Urinary bladder (tissue), 3 donors: ENCODE measurements at regions not wholly inside any gene's neighbourhood (a gene's known extent, or its start where the extent isn't known, plus 50 kb on each side); places are given as distances from the start of the nearest gene placed in this dataset.

Source experiments
- DNase-seq: peaks from one replicate; pipeline ENCODE4 v3.0.0-alpha.2; 2015; ENCODE audit errors: extremely low spot score
- H3K27ac ChIP-seq: one replicate; pipeline ENCODE4 v1.5.1; 2013; ENCODE audit warnings: low read depth, mild to moderate bottlenecking, moderate library complexity
- H3K36me3 ChIP-seq: one replicate; pipeline ENCODE4 v1.6.1; 2013; ENCODE audit warnings: mild to moderate bottlenecking, moderate library complexity; ENCODE audit not compliant: insufficient read depth
- H3K4me1 ChIP-seq: one replicate; pipeline ENCODE4 v1.6.1; 2013; ENCODE audit warnings: mild to moderate bottlenecking, moderate library complexity; ENCODE audit not compliant: insufficient read depth
- H3K4me3 ChIP-seq: one replicate; pipeline ENCODE4 v1.5.1; 2013; ENCODE audit warnings: low read depth, low read length
- WGBS: extraction: QIAGEN DNeasy Blood & Tissue Kit; methylation state at CpG from one replicate; pipeline ENCODE4 v1.1.7; 2013; 5-methylcytosine and 5-hydroxymethylcytosine counted together
- donor health status: healthy with polysubstance abuse.
- donor health status: healthy.

DNA sequence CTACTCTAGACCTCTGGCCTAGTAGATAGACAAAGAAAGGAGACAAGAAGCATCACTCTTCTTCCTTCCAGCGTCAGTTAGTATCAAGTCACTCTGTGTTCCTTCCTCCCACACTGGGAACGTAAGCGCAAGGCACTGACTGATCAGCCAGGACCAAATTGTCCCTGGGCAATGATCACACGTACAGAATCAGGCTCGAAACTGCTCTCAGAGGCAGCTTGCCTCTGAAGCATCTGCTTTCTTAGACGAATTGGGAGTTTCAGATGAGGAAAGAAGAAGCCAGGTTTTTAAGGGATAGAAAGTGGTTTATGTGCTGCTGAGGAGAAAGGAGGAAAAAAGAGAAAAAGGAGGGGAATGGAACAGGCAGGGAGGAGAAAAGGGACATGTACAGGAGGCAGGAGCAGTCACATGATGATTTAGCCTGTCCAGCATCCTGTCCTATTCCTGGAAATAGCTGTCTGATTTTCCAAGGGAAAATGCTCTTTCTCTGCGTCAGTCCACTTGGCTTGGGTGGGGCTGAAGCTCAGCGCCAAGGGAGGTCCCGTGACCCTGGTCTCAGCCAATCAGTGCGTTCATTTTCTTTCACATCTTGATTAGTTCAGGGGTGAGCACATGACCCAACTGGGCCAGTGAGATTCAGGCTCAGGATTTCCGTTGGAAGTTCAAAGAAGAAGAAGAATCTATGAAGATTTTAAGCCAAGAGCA lies 102.0 kb upstream of the PRICKLE2 start:
- Histone ChIP-seq H3K4me3 (no peak overlapping the region), H3K36me3 (no peaks in the 10 kb centered on the region), H3K27ac (peak overlapping the region; percentile 66), H3K4me1 (no peaks in the 10 kb centered on the region)
- DNase-seq, result no peak
- WGBS, result 57% methylated on average over 11 of the region's 11 CpGs

DNA sequence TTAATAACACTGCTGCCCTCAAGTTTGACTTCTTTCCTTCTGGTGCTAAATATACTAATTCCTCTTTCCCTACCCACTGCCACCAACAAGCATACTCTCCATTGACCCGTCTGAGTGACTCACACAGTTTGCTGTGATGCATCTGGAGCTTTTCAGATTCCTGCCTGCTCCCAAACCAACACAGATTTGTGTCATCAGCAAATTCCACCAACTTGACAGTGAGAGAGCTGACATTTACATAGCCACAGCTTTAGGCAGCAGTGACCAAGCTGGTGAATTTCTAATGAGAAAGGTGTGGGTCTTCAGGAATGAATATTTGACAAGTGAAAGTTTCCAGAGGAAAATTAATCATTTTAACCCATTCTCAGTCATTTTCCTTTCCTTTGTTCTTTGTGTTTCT lies 96.5 kb upstream of the PRICKLE2 start:
- no peaks in the 10 kb centered on the region for H3K4me1 ChIP-seq
- no peak overlapping the region for H3K27ac ChIP-seq
- 16% methylated on average over 1 of the region's 1 CpG for WGBS
- no peaks in the 10 kb centered on the region for H3K36me3 ChIP-seq
- DNase-seq, result no peak
- H3K4me3 ChIP-seq, result no peak overlapping the region

DNA sequence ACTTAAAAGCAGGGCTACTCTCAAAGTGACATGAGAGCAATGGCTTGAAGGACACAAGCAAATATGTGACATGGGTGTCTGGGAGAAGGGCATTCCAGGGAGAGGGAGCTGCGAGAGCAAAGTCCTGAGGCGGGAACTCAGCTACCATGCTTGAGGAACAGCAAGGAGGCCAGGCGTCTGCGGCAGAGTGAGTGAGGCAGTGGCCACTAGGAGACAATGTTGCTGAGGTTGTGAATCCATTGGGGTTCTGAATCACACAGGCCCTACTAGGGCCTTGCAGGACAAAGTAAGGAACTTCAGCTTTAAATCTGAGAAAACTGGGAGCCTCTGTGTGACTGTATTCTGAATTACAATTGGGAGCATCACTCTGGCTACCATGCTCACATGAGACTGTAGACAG lies 94.1 kb upstream of the PRICKLE2 start:
- DNase-seq, result no peak
- H3K4me1 ChIP-seq, result no peaks in the 10 kb centered on the region
- no peak overlapping the region for H3K27ac ChIP-seq
- H3K4me3 ChIP-seq, result no peak overlapping the region
- H3K36me3 ChIP-seq, result no peaks in the 10 kb centered on the region
- 97% methylated on average over 4 of the region's 4 CpGs for WGBS

DNA sequence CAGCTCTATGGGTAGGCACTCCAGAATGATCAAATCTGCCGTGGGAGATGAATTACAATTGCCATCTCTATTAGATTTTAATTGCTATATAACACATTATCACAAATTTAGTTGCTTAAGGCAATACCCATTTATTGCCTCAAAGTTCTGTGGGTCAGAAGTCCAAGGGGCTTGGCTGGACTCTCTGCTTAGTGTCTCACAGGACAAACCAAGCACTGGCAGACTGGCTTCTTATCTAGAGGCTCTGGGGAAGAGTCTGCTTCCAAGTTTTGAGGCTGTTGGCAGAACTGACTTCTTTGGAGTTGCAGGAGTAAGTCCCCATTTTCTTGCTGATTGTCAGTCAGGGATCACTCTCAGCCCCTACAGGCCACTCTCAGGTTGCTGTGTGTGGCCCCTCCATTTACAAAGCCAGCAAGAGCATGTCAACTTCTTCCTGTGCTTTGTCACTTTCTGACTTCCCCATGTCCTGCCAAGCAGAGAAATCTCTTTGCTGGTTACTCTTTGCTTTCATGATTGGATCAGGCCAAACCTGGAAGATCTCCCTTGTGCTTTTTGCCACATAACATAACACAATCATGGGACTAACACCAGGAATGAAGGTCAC lies 93.5 kb upstream of the PRICKLE2 start:
- WGBS, result 96% methylated on average over 1 of the region's 1 CpG
- H3K36me3 ChIP-seq, result no peaks in the 10 kb centered on the region
- H3K4me1 ChIP-seq, result no peaks in the 10 kb centered on the region
- no peak overlapping the region for H3K4me3 ChIP-seq
- no peak for DNase-seq
- no peak overlapping the region for H3K27ac ChIP-seq

DNA sequence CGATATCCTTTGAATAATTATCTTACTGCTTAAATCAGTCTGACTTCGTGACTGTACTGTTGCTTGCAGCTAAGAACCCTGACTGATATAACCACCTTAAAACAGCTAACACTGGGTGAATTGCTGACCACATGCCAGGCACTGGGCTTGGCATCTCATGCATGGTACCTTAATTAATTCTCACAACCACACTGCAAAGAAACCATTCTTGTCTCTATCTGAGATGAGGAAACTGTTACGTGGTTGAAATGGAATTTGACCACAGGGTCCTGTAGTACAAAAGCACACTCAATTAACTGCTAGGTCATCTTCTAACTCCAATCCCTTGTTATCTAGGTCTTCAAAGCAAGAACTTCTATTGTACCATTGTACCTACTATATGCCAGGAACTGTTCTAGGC lies 92.7 kb upstream of the PRICKLE2 start:
- Histone ChIP-seq H3K4me3 (no peak overlapping the region), H3K27ac (no peak overlapping the region), H3K36me3 (no peaks in the 10 kb centered on the region), H3K4me1 (no peaks in the 10 kb centered on the region)
- no peak for DNase-seq
- 88% methylated on average over 3 of the region's 3 CpGs for WGBS

DNA sequence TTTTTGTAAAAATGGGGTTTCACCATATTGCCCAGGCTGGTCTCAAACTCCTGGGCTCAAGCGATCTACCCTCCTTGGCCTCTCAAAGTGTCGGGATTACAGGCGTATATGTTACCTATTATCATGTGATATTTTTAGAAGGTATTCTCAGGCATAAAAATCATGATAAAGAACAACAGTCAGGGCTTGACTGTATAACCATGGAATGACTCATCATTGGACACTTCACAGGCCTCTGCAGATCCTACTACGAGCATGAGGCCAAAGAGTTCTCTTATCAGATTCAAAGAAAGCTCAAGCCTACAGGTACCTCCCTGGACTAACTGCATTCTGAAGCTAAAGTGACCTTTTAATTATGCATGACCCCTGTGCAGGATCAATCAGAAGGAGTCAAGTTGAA lies 91.7 kb upstream of the PRICKLE2 start:
- WGBS, result 54% methylated on average over 4 of the region's 4 CpGs
- Histone ChIP-seq H3K4me3 (no peak overlapping the region), H3K27ac (no peak overlapping the region)

DNA sequence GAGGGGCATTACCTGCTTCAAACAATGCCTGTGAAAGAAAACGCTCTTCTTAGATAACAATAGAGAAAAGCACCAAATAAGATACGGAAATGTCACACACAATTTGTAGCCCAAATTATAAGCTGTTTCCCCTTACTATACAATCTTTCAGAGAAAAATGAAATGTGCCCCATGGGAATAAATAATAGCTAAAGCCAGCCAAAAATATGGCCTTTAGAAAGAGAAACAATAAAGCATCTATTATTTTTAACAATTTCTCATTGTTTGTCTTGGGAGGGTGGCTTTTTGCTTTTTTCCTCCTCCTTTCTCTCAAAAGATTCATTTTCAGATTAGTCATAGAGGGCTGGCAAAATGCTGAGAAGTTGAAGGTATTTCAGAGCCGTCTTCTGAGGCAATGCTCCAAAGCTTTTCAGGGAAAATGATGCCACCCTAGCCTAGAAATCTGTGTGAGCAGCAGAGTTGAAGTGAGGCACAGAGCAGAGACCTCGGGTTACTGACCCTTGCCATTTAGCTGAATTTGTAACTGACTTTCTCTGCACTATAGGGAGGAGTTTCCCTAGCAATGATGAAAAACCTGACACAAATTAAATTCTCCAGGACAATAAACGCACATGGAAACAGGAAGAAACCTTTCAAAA lies 86.3 kb upstream of the PRICKLE2 start:
- H3K4me3 ChIP-seq, result no peak overlapping the region
- WGBS, result 53% methylated on average over 5 of the region's 5 CpGs

More for the DNA sequence above, 91.7 kb upstream of the PRICKLE2 start:
- Histone ChIP-seq H3K4me1 (no peaks in the 10 kb centered on the region), H3K36me3 (no peaks in the 10 kb centered on the region)
- DNase-seq, result no peak

DNA sequence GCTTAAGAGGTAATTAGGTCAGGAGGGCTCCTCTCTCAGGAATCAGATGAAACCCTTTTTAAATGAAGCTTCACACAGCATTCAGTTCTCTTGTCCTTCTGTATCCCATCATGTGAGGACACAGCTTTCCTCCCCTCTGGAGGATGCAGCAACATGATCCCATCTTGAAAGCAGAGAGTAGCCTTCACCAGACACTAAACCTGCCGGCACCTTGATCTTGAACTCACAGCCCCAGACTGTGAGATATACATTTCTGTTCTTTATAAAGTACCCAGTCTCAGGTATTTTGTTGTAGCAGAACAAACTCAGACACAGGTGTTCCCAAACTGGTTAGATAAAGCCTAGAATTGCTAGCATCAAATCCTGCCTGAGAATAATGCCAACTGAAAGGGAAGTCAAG lies 83.7 kb upstream of the PRICKLE2 start:
- Histone ChIP-seq H3K4me1 (no peaks in the 10 kb centered on the region), H3K27ac (no peak overlapping the region), H3K4me3 (no peak overlapping the region), H3K36me3 (no peaks in the 10 kb centered on the region)
- no peak for DNase-seq
- WGBS, result 94% methylated on average over 1 of the region's 1 CpG

More for the DNA sequence above, 86.3 kb upstream of the PRICKLE2 start:
- H3K36me3 ChIP-seq, result no peaks in the 10 kb centered on the region
- no peak for DNase-seq
- no peak overlapping the region for H3K27ac ChIP-seq
- no peaks in the 10 kb centered on the region for H3K4me1 ChIP-seq

DNA sequence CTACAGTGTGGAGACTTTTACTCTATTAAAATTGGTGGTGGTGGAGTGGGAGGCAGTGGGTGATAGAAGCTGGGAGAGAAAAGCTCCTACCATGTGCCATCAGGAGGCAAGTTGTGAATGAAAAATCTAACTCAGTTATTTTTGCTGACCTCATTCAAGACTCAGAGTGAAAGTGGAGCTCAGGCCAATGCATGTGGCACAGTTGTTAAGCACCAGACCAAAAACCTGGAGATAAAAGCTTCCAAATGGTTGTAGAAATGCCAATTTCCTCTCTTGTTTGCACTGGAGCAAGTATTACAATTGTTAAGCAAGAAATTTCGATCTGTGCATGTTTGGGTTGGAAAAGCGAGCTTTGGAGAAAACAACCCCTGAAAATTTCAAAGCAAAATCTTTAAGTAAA lies 81.5 kb upstream of the PRICKLE2 start:
- Histone ChIP-seq H3K36me3 (no peaks in the 10 kb centered on the region), H3K4me3 (no peak overlapping the region), H3K27ac (no peak overlapping the region), H3K4me1 (no peaks in the 10 kb centered on the region)
- WGBS, result 88% methylated on average over 2 of the region's 2 CpGs
- DNase-seq, result no peak

DNA sequence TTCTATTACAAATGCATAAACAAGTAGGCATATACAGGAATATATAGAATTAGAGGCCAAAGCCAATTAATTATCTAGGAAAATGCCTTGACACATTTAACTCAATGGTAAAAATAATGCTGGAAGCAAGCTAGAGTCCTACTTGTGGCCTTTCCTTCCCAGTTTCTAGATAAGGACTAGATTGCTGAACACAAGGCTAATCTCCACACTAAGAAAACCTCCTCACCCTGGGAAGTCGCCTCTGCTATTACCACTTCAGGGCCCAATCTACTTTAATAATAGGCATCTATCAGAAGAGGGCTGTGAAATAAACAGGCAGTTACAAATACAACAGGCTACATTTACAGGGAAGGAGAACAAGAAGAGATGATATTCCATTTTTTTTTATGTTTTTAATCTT lies 80.5 kb upstream of the PRICKLE2 start:
- DNase-seq, result no peak
- H3K4me1 ChIP-seq, result no peaks in the 10 kb centered on the region
- H3K4me3 ChIP-seq, result no peak overlapping the region
- no peaks in the 10 kb centered on the region for H3K36me3 ChIP-seq
- WGBS, result 91% methylated on average over 1 of the region's 1 CpG
- no peak overlapping the region for H3K27ac ChIP-seq

DNA sequence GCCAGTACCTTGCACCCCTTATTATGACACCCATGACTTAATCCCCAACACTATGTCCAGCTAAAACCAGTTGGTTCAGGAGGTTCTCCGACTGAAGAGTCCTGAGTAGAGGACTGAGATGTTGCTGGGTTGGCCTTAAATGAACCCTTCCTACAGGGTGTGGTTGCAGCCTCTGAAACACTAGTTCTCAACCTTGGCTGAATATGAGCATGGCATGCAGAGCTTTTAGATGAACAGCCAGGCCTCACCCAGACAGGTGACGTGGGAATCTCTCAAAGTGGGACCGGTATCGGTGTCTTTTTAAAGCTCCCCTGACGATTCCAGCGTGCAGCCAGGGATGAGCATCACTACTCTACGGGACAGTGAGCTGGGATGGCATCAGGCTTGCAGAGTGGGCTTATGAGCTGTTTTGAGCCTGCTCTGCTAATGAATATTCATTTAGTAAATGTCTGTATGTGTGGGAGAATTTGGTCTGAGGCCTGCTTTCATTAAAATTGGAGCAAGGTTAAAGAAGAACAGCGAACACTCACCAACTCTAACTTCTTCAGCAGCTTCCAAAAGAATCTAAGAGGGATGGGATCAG lies 79.7 kb upstream of the PRICKLE2 start:
- Histone ChIP-seq H3K4me3 (no peak overlapping the region), H3K27ac (no peak overlapping the region), H3K36me3 (no peaks in the 10 kb centered on the region), H3K4me1 (no peaks in the 10 kb centered on the region)
- no peak for DNase-seq
- WGBS, result 95% methylated on average over 8 of the region's 8 CpGs

DNA sequence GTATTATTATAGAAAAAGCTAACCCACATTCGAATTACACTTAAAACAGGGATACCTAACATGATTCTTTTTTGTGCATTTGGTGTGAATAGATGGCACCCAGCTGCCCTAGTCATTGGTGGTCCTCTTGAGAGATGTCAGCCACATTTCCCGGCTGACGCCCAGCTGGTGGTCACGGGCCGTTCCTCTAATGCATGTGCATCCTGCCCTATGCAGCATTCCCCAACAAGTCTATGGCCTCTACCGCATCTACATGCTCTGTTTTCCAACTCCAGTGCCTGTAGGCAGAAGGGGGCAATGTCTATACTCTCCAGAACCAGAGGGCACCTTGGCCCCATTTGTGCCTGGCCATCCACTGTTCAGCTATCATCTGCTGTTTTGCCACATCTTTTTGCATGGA lies 78.6 kb upstream of the PRICKLE2 start:
- no peaks in the 10 kb centered on the region for H3K36me3 ChIP-seq

DNA sequence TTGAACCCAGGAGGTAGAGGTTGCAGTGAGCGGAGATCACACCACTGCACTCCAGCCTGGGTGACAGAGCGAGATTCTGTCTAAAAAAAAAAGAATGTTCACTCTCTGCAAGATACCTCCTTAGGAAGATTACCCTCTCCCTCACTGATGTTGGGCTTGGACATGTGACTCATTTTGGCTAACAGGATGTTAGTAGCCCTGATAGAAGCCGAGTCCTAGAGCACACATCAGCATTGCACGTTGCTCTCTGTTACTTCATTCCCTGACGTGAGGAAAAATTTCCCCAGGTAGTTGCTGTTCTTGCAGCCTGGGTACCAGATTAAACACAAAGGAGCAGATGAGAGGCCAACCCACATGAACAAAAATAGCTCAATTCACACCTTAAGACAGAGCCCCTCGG lies 78.1 kb upstream of the PRICKLE2 start:
- Histone ChIP-seq H3K27ac (no peak overlapping the region), H3K36me3 (no peaks in the 10 kb centered on the region), H3K4me3 (no peak overlapping the region), H3K4me1 (no peaks in the 10 kb centered on the region)
- DNase-seq, result no peak
- WGBS, result 96% methylated on average over 6 of the region's 6 CpGs

More for the DNA sequence above, 78.6 kb upstream of the PRICKLE2 start:
- Histone ChIP-seq H3K27ac (no peak overlapping the region), H3K4me1 (no peaks in the 10 kb centered on the region), H3K4me3 (no peak overlapping the region)
- no peak for DNase-seq
- WGBS, result 95% methylated on average over 6 of the region's 6 CpGs

DNA sequence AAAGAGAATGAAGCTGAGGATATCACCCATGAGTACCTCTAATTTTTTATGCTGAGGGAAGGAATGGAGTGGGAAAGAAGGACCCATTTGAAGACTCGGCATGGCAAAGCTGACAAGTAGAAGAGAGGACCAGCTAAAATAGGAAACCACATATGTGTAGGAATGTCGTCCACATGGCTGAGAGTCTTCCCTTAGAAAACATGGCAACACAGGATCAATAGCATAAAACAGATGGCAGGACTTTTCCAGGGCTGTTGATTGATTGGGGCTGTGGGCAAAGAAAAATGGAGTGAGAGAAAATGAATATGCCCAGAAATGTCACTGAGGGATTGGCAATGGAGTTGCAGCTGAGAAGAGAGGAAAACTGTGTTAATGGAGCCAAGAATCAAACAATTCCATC lies 76.2 kb upstream of the PRICKLE2 start:
- WGBS, result 75% methylated on average over 2 of the region's 2 CpGs
- no peak overlapping the region for H3K4me3 ChIP-seq
- H3K36me3 ChIP-seq, result no peaks in the 10 kb centered on the region
- no peaks in the 10 kb centered on the region for H3K4me1 ChIP-seq
- DNase-seq, result no peak
- no peak overlapping the region for H3K27ac ChIP-seq
